GM12878 (cell line): ENCODE measurements at regions not wholly inside any gene's neighbourhood (a gene's known extent, or its start where the extent isn't known, plus 50 kb on each side); places are given as distances from the start of the nearest gene placed in this dataset.
A peak's percentile ranks its signal among the peaks of the same experiment; 100 is the strongest.

Source experiments
- ATAC-seq: fragments of 200-7000 bp; cut with Tn5 transposase; 3 replicates; pipeline ENCODE4 v1.9.1; 2020; ENCODE audit warnings: mild to moderate bottlenecking, moderate library complexity
- BruUV-seq: library from RNA; stranded (reverse); fragments of 400-500 nt; replicated peaks from 2 replicates; lab custom pipeline; 2021; lab: Mats Ljungman, UMichigan
- CTCF ChIA-PET: fragments of 300-600 bp; sonication (Branson Sonifier 250); formaldehyde crosslinking; extraction: SDS; loops from one replicate; lab custom pipeline; 2021; ENCODE audit warnings: inconsistent platforms; lab: Yijun Ruan, JAX
- POLR2A ChIA-PET: fragments of 350-600 bp; formaldehyde crosslinking; extraction: SDS; loops from one replicate; lab custom pipeline; 2021; ENCODE audit warnings: inconsistent platforms; lab: Charles Lee
- RAD21 ChIA-PET: fragments of 300-600 bp; sonication (Branson Sonifier 250); formaldehyde crosslinking; loops from one replicate; lab custom pipeline; 2023; ENCODE audit warnings: antibody characterized with exemption; ENCODE audit not compliant: unreplicated experiment; lab: Charles Lee
- SMC1A ChIA-PET: fragments of 300-600 bp; sonication (Branson Sonifier 250); formaldehyde crosslinking; loops from one replicate; lab custom pipeline; 2023; ENCODE audit not compliant: unreplicated experiment, uncharacterized antibody; lab: Charles Lee
- DNase-seq: peaks from one replicate; pipeline ENCODE4 v3.0.0-alpha.2; 2011; ENCODE audit warnings: low read depth, low spot score
- FAIRE-seq: peaks from 3 replicates; lab custom pipeline; 2011; peaks lifted over from hg19 to GRCh38; lab: Jason Lieb, UNC
- H2AFZ ChIP-seq: 2 replicates; pipeline ENCODE4 v1.6.0; 2011; ENCODE audit warnings: low read depth, low read length, control low read depth; ENCODE audit not compliant: control insufficient read depth
- H3K27ac ChIP-seq: 2 replicates; pipeline ENCODE4 v1.5.1; 2011; ENCODE audit warnings: control low read depth; ENCODE audit not compliant: control insufficient read depth, insufficient read depth
- H3K27me3 ChIP-seq, 2 experiments: replicated peaks in 1 of 2; 2 replicates each; pipeline versions ENCODE4 v1.6.0 to v1.6.1; 2011; ENCODE audit warnings: low read length in 1 of 2; ENCODE audit not compliant: control insufficient read depth in 2 of 2, insufficient read depth in 2 of 2
- H3K36me3 ChIP-seq, 2 experiments: 2 replicates each; pipeline ENCODE4 v1.5.1; 2011; ENCODE audit warnings: low read length in 1 of 2; ENCODE audit not compliant: control insufficient read depth in 2 of 2, insufficient read depth in 2 of 2
- H3K4me1 ChIP-seq: 2 replicates; pipeline ENCODE4 v1.6.1; 2011; ENCODE audit warnings: mild to moderate bottlenecking, low read length, moderate library complexity, mixed read lengths; ENCODE audit not compliant: control insufficient read depth, insufficient read depth
- H3K4me2 ChIP-seq: 2 replicates; pipeline ENCODE4 v1.6.0; 2011; ENCODE audit warnings: control low read depth; ENCODE audit not compliant: control insufficient read depth, insufficient read depth
- H3K4me3 ChIP-seq: fragments of 200-600 bp; sonication (generic); 2 replicates; pipeline ENCODE4 v1.5.1; 2016
- H3K79me2 ChIP-seq: 2 replicates; pipeline ENCODE4 v1.6.0; 2011; ENCODE audit warnings: low read length; ENCODE audit not compliant: control insufficient read depth, insufficient read depth
- H3K9ac ChIP-seq: 2 replicates; pipeline ENCODE4 v1.8.0; 2011; ENCODE audit warnings: low read length, control low read depth, mixed read lengths; ENCODE audit not compliant: control insufficient read depth, insufficient read depth
- H3K9me3 ChIP-seq: replicated peaks from 3 replicates; pipeline ENCODE4 v1.5.1; 2011; ENCODE audit warnings: mild to moderate bottlenecking, low read length; ENCODE audit not compliant: control insufficient read depth, insufficient read depth
- H4K20me1 ChIP-seq: 2 replicates; pipeline ENCODE4 v1.6.0; 2011; ENCODE audit not compliant: control insufficient read depth, insufficient read depth
- ATF2 ChIP-seq: IDR thresholded peaks from 2 replicates; pipeline ENCODE4 v1.6.1; 2012; ENCODE audit warnings: low read length, inconsistent platforms
- CEBPZ ChIP-seq: fragments of 150-350 bp; IDR thresholded peaks from 2 replicates; pipeline ENCODE4 v1.6.1; 2016; ENCODE audit warnings: low read depth, low read length
- PRDM15 ChIP-seq: fragments of 450-650 bp; formaldehyde crosslinking; IDR thresholded peaks from 2 replicates; pipeline ENCODE4 v1.4.0; 2020; ENCODE audit warnings: mild to moderate bottlenecking, moderate library complexity
- RAD51 ChIP-seq: fragments of 450-650 bp; IDR thresholded peaks from 2 replicates; pipeline ENCODE4 v1.6.1; 2016; ENCODE audit warnings: moderate library complexity, mild to moderate bottlenecking, inconsistent platforms
- SMC3 ChIP-seq: IDR thresholded peaks from 2 replicates; pipeline ENCODE4 v1.6.1; 2011; ENCODE audit warnings: low read length, improper control_type of control experiment, borderline replicate concordance
- ZBTB33 ChIP-seq: fragments of 450-650 bp; IDR thresholded peaks from 2 replicates; pipeline ENCODE4 v1.6.1; 2017; ENCODE audit warnings: mild to moderate bottlenecking
- WGBS: methylation state at CpG from one replicate; pipeline ENCODE4 v1.1.6; 2016; ENCODE audit warnings: low lambda C conversion rate; ENCODE audit not compliant: insufficient replicate concordance, insufficient coverage; ENCODE audit errors: missing lambda C conversion rate; 5-methylcytosine and 5-hydroxymethylcytosine counted together
- in situ Hi-C: fragments of 300-500 bp; cut with MboI; formaldehyde crosslinking; loops from 9 replicates; pipeline ENCODE4 v1.14.3; 2018; ENCODE audit warnings: mixed read lengths
- intact Hi-C: fragments of 100-400 bp; cut with micrococcal nuclease; formaldehyde crosslinking; loops from one replicate; pipeline ENCODE4 v1.14.2; 2022; ENCODE audit not compliant: unreplicated experiment

GRCh38 chr10:118210276-118210675, 131.8 kb downstream of the FAM204A start:
- H2AFZ ChIP-seq: no peak overlapping the region
- ATAC-seq: no peak
- H3K9ac ChIP-seq: no peak overlapping the region
- peak; percentile 50; the same call in 1 of the 2 replicates for TF ChIP-seq RAD51
- no peak for TF ChIP-seq PRDM15
- no peaks in the 10 kb centered on the region for H3K36me3 ChIP-seq
- ChIA-PET RAD21 (no interaction called here), POLR2A (no interaction called here), SMC1A (no interaction called here), CTCF (no interaction called here)
- H3K4me1 ChIP-seq: no peaks in the 10 kb centered on the region
- no peak for FAIRE-seq
- no peaks in the 10 kb centered on the region for H3K79me2 ChIP-seq
- no peak overlapping the region for H3K4me3 ChIP-seq
- H3K27ac ChIP-seq: no peak overlapping the region
- H4K20me1 ChIP-seq: no peaks in the 10 kb centered on the region
- no TSS peak for BruUV-seq
- H3K4me2 ChIP-seq: no peak overlapping the region
- in situ Hi-C loops: no loop called here
- no peaks in the 10 kb centered on the region; a peak in 1 of 4 replicates for H3K27me3 ChIP-seq
- no peak for DNase-seq
- intact Hi-C loops: no loop called here
- H3K9me3 ChIP-seq: no peaks in the 10 kb centered on the region
- WGBS: 11% methylated on average over 2 of the region's 2 CpGs

- no peaks in the 10 kb centered on the region for H3K9me3 ChIP-seq
- H3K4me2 ChIP-seq: no peak overlapping the region
- H3K4me1 ChIP-seq: no peaks in the 10 kb centered on the region
- ATAC-seq (no peak), FAIRE-seq (no peak), DNase-seq (no peak)
- intact Hi-C loops (no loop called here), in situ Hi-C loops (no loop called here)
- peaks cover 0 to 5% of the 10 kb centered on the region in 2 experiments; a peak in 1 of 4 replicates for H3K27me3 ChIP-seq
- ChIA-PET CTCF (no interaction called here), RAD21 (no interaction called here), POLR2A (no interaction called here), SMC1A (interaction anchor here (0.5 kb wide), 1 partner anchor 245 kb away, joined by 3 read pairs; no protein-coding TSS in a partner anchor)
- 43% methylated on average over 4 of the region's 4 CpGs for WGBS
- no peak overlapping the region for H2AFZ ChIP-seq
- H3K4me3 ChIP-seq: no peak overlapping the region
- no TSS peak for BruUV-seq
- no peak overlapping the region for H3K9ac ChIP-seq
- H3K36me3 ChIP-seq: no peaks in the 10 kb centered on the region
- H4K20me1 ChIP-seq: no peaks in the 10 kb centered on the region
- no peaks in the 10 kb centered on the region for H3K79me2 ChIP-seq
- H3K27ac ChIP-seq: no peak overlapping the region
- TF ChIP-seq SMC3 (no peak), ATF2 (no peak), CEBPZ (no peak), ZBTB33 (no peak)
These were observed 132.9 kb downstream of the FAM204A start for GRCh38 chr10:118209215-118209614.
